Mesothelial cell of epicardium (in vitro differentiated cells): ENCODE measurements at regions not wholly inside any gene's neighbourhood (a gene's known extent, or its start where the extent isn't known, plus 50 kb on each side); places are given as distances from the start of the nearest gene placed in this dataset.
"Not testable (repeated sequence)": the region's sequence is repeated elsewhere in the genome, so short reads cannot be mapped to it uniquely, and the experiment has no call there.

Experiments
- DNase-seq, 2 experiments: peaks; one replicate each; pipeline ENCODE4 v3.0.0; 2021; ENCODE audit warnings: low spot score in 2 of 2; ENCODE audit not compliant: unreplicated experiment in 2 of 2
- H3K27ac Mint-ChIP-seq: 2 replicates; pipeline ENCODE4 v1.8.0; 2021; ENCODE audit warnings: mixed read lengths
- H3K27me3 Mint-ChIP-seq: 2 replicates; pipeline ENCODE4 v1.8.0; 2021; ENCODE audit warnings: low read depth, mixed read lengths
- H3K36me3 Mint-ChIP-seq: 2 replicates; pipeline ENCODE4 v1.8.0; 2021; ENCODE audit warnings: mixed read lengths
- H3K4me1 Mint-ChIP-seq: 2 replicates; pipeline ENCODE4 v1.8.0; 2021; ENCODE audit warnings: mixed read lengths
- H3K4me3 Mint-ChIP-seq: 2 replicates; pipeline ENCODE4 v1.8.0; 2021; ENCODE audit warnings: mild to moderate bottlenecking, moderate library complexity, mixed read lengths
- H3K9me3 Mint-ChIP-seq: 2 replicates; pipeline ENCODE4 v1.8.0; 2021; ENCODE audit warnings: mixed read lengths

DNA sequence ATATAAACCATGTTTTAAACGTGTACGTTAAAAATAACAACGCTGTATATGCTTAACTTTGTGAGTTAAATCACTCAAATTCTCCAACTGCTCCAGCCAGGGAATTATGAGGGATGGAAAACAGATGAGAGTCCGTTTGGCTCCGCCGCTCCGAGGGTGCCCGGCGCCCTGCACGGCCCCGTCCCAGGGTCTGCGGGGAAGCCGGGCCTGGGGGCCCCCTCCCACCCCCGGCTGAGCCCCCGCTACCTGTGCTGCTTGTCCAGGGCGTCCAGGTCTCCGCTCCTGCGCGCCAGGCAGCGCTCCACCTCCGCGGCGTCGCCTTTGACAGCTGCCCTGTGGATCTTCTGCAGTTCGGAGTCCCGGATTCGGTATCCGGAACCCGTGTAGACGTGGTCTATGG lies 415.5 kb downstream of the FOXD4L4 start:
- H3K27me3 Mint-ChIP-seq, H3K36me3 Mint-ChIP-seq, H3K4me1 Mint-ChIP-seq, H3K27ac Mint-ChIP-seq, H3K9me3 Mint-ChIP-seq, DNase-seq, H3K4me3 Mint-ChIP-seq: not testable (repeated sequence)

- H3K4me1 Mint-ChIP-seq, H3K36me3 Mint-ChIP-seq, H3K4me3 Mint-ChIP-seq, H3K27ac Mint-ChIP-seq, H3K9me3 Mint-ChIP-seq, H3K27me3 Mint-ChIP-seq, DNase-seq: not testable (repeated sequence)
These were observed 416.2 kb downstream of the FOXD4L4 start for GRCh38 chr9:66153021-66153725.

- not testable (repeated sequence) for H3K4me3 Mint-ChIP-seq, H3K9me3 Mint-ChIP-seq, H3K4me1 Mint-ChIP-seq, DNase-seq, H3K36me3 Mint-ChIP-seq, H3K27me3 Mint-ChIP-seq, H3K27ac Mint-ChIP-seq
These were observed 417.2 kb downstream of the FOXD4L4 start for GRCh38 chr9:66153971-66154691.

DNA sequence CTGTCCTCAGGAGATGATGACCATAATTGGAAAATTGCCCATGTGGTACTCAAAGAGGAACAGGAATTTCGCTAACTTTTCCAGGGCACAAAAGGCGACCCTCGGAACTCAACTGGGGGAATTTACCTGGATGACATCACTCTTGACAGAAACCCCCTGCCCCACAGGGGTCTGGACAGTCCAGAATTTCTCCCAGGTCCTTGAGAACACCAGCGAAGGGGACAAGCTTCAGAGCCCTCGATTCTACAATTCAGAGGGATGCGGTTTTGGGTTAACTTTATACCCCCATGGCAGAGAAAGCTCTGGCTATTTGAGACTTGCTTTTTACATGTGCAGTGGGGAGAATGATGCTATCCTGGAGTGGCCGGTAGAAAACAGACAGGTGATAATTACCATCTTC lies 445.4 kb downstream of the FOXD4L4 start:
- not testable (repeated sequence) for H3K36me3 Mint-ChIP-seq

DNA sequence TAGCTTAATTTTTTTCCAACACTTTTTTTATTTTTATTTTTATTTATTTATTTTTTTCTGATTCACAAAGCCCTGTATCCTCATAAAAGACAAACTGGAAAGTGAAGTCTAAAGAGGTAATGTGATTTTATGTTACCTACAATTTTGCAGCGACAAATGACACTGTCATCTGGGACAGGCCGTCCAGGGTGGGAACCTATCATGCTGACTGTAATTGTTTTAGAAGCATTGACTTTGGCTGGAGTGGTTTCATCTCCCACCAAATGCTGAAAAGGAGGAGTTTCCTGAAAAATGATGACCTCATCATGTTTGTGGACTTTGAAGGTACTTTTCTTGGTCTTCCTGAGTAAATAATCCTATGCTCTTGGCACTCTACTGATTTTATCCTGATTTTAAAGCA lies 446.7 kb downstream of the FOXD4L4 start:
- H3K27me3 Mint-ChIP-seq, H3K36me3 Mint-ChIP-seq, H3K9me3 Mint-ChIP-seq, H3K4me1 Mint-ChIP-seq, DNase-seq, H3K4me3 Mint-ChIP-seq, H3K27ac Mint-ChIP-seq: not testable (repeated sequence)

More for the DNA sequence above, 445.4 kb downstream of the FOXD4L4 start:
- DNase-seq, H3K4me3 Mint-ChIP-seq, H3K4me1 Mint-ChIP-seq, H3K9me3 Mint-ChIP-seq, H3K27ac Mint-ChIP-seq, H3K27me3 Mint-ChIP-seq: not testable (repeated sequence)

- not testable (repeated sequence) for H3K4me1 Mint-ChIP-seq, H3K36me3 Mint-ChIP-seq, H3K4me3 Mint-ChIP-seq
These were observed 460.3 kb downstream of the FOXD4L4 start for GRCh38 chr9:66197199-66197598.

DNA sequence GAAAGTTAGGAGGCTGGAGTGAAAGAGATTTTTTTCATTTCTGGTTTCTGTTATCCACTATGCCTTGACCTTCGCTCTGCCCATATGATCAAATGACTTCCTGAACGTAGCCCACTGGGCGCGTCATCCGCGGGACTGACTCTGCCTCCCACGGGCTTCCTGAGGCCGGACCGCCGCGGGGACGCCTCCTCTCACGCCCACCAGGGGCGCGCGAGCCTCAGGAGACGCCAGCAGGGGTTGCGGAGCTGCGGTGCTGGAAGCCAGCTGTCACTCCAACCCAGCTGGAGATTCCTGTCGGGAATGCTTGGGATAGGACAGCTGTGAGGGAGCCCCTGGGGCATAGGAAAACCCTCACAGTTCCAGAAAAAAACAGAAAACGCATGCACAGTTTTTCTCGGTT lies 461.5 kb downstream of the FOXD4L4 start:
- H3K36me3 Mint-ChIP-seq, H3K4me3 Mint-ChIP-seq, H3K9me3 Mint-ChIP-seq, DNase-seq, H3K27ac Mint-ChIP-seq, H3K27me3 Mint-ChIP-seq, H3K4me1 Mint-ChIP-seq: not testable (repeated sequence)

More at GRCh38 chr9:66197199-66197598, 460.3 kb downstream of the FOXD4L4 start:
- H3K27ac Mint-ChIP-seq, H3K27me3 Mint-ChIP-seq, H3K9me3 Mint-ChIP-seq, DNase-seq: not testable (repeated sequence)

DNA sequence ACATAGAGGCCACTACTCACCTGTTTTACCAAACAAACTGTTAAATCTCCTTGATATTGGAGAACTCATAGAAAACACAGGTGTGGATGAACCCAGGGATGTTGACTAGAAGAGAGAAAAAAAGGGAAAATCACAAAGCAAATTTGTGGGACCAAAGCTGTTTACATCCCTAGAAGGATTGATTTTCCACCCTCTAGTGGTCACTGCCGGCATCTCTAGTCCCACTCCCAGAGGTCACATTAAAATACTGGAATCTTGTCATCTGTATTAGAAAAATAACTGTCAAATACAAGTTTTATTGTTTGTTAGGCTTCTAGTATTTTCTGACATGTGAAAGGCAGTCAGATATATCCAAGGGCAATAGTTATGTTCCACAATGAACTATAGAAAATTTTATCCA lies 469.7 kb downstream of the FOXD4L4 start:
- not testable (repeated sequence) for H3K9me3 Mint-ChIP-seq, H3K36me3 Mint-ChIP-seq, H3K4me1 Mint-ChIP-seq, H3K27me3 Mint-ChIP-seq, H3K27ac Mint-ChIP-seq, DNase-seq, H3K4me3 Mint-ChIP-seq

- not testable (repeated sequence) for H3K27me3 Mint-ChIP-seq, H3K9me3 Mint-ChIP-seq, H3K4me1 Mint-ChIP-seq, DNase-seq, H3K4me3 Mint-ChIP-seq, H3K36me3 Mint-ChIP-seq, H3K27ac Mint-ChIP-seq
These were observed 471.0 kb downstream of the FOXD4L4 start for GRCh38 chr9:66207914-66208313.

DNA sequence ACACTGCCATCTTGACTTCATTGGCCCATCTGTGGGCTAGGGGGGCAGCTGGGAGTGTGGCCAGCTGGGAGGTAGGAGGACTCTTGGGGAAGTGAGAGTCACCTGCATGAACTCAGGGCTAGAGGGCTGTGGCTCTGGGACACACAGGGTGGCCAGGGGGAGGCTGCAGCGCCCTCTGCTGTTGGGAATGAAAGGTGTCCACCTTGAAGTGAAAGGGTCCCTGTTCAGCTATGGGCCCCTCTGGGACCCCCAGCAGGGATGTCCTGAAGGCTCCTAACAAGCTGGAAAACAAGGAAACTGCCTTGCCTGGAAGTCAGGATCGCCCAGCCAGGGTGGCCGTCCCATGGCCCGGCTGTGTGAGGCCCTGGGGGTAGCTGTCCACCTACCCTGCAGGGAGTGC lies 507.8 kb downstream of the FOXD4L4 start:
- not testable (repeated sequence) for H3K4me1 Mint-ChIP-seq, DNase-seq, H3K36me3 Mint-ChIP-seq, H3K9me3 Mint-ChIP-seq, H3K4me3 Mint-ChIP-seq, H3K27me3 Mint-ChIP-seq, H3K27ac Mint-ChIP-seq

DNA sequence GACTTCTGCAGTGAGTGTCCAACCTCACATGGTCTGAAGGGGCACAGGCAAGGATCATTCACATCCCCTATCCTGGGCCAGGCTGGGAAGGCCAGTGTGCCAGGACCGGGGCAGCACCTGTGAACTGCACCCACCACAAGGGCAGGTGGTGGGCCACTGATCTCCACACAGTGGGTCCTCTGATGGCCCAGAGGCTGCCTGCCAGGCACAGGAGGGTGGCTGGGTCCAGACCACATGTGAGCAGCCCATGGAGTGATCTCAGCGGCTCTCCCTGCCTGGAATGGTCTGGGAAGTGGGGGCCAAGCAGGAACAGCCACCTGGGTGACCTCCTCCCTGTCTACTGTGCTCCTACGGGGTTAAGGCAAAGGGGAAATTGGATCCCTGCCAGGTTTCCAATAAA lies 508.5 kb downstream of the FOXD4L4 start:
- not testable (repeated sequence) for H3K4me3 Mint-ChIP-seq, H3K27me3 Mint-ChIP-seq, H3K9me3 Mint-ChIP-seq, DNase-seq, H3K4me1 Mint-ChIP-seq, H3K36me3 Mint-ChIP-seq, H3K27ac Mint-ChIP-seq

GRCh38 chr9:66257581-66257980 lies 520.6 kb downstream of the FOXD4L4 start:
- not testable (repeated sequence) for H3K27ac Mint-ChIP-seq, H3K9me3 Mint-ChIP-seq, H3K4me3 Mint-ChIP-seq, H3K4me1 Mint-ChIP-seq, DNase-seq, H3K36me3 Mint-ChIP-seq, H3K27me3 Mint-ChIP-seq

- not testable (repeated sequence) for H3K27me3 Mint-ChIP-seq, H3K9me3 Mint-ChIP-seq, DNase-seq, H3K36me3 Mint-ChIP-seq, H3K4me1 Mint-ChIP-seq, H3K27ac Mint-ChIP-seq, H3K4me3 Mint-ChIP-seq
These were observed 524.6 kb downstream of the FOXD4L4 start for GRCh38 chr9:66261576-66261975.

- H3K4me1 Mint-ChIP-seq, H3K27ac Mint-ChIP-seq, H3K27me3 Mint-ChIP-seq, H3K36me3 Mint-ChIP-seq, H3K9me3 Mint-ChIP-seq, DNase-seq, H3K4me3 Mint-ChIP-seq: not testable (repeated sequence)
These were observed 526.7 kb downstream of the FOXD4L4 start for GRCh38 chr9:66263621-66264020.
